ENCODE measurements at regions not wholly inside any gene's neighbourhood (a gene's known extent, or its start where the extent isn't known, plus 50 kb on each side); places are given as distances from the start of the nearest gene placed in this dataset.
A peak's percentile ranks its signal among the peaks of the same experiment; 100 is the strongest.

DNA sequence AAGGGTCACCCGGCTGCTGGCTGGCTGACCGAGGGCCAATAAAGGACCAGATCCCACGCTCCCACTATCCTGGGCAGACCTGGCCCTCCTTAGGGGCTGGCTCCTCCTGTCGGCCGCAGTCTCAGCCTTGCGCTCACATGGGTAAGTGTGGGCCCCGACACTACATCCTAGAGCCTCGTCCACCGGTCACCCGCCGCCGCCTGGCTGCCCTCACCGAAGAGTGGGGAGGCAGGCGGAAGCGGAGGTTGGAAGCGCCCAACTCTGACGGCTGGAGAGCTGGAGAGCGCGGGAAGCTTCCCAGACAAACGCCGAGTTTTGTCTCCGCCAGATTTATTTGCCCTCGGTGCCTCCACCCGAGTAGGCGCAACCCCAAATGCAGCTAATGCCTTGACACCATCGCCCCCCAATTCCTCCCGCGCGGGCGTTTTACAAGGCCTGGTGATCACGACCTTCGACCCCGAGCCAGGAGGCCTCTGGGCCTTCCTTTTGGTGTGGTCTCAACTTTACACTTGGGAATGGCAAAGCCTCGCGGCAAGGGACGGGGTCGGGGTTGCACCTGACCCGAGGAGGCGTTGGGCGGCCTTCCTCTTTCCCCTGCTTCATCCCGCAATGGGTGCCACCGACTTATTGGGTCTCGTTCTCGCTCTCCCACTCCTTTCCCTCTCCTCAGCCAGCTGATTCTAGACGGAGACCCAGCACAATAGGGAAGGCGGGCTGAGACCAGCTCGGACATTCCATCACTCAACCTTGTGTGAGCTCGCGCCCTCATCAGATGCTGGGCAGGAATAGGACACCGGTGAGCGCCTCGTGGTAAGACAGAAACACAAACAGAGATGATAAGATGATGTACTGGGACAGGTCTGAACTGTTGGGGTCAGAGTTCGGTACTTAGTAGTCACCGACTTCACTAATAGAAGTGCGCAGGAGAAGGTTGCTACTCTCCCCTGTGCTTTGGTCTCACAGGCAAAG is 78.3 kb upstream of the ANO4 start:
- Histone ChIP-seq H3K4me3 (ENCODE audit: low read depth, low read length, poor library complexity, severe bottlenecking) (peak overlapping the region; percentile 44), H3K36me3 (ENCODE audit: insufficient read depth, low read length, poor library complexity, severe bottlenecking) (no peaks in the 10 kb centered on the region), H3K4me1 (ENCODE audit: insufficient read depth, low read length, poor library complexity, severe bottlenecking) (no peaks in the 10 kb centered on the region), H3K27ac (ENCODE audit: low read depth, low read length, poor library complexity, severe bottlenecking) (no peak overlapping the region), H3K27me3 (replicated peaks; ENCODE audit: insufficient read depth, low read depth, low read length, poor library complexity) (peaks cover 35% of the 10 kb centered on the region), H3K9me3 (ENCODE audit: low read depth, low read length, poor library complexity, severe bottlenecking) (no peaks in the 10 kb centered on the region)
- no peak for DNase-seq (ENCODE audit: low spot score)
- intact Hi-C loops (cut with micrococcal nuclease; ENCODE audit: unreplicated experiment), result no loop called here
- ChIA-PET POLR2A (ENCODE audit: low non-redundant PET) (no interaction called here), CTCF (no interaction called here)
- no TSS peak for BruUV-seq (replicated peaks)
- no peak for TF ChIP-seq EZH2 (IDR thresholded peaks at IDR 0.05; ENCODE audit: borderline replicate concordance, low read depth, low read length, poor library complexity, severe bottlenecking)
- TF ChIP-seq, protein P1, sequence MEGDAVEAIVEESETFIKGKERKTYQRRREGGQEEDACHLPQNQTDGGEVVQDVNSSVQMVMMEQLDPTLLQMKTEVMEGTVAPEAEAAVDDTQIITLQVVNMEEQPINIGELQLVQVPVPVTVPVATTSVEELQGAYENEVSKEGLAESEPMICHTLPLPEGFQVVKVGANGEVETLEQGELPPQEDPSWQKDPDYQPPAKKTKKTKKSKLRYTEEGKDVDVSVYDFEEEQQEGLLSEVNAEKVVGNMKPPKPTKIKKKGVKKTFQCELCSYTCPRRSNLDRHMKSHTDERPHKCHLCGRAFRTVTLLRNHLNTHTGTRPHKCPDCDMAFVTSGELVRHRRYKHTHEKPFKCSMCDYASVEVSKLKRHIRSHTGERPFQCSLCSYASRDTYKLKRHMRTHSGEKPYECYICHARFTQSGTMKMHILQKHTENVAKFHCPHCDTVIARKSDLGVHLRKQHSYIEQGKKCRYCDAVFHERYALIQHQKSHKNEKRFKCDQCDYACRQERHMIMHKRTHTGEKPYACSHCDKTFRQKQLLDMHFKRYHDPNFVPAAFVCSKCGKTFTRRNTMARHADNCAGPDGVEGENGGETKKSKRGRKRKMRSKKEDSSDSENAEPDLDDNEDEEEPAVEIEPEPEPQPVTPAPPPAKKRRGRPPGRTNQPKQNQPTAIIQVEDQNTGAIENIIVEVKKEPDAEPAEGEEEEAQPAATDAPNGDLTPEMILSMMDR (conservative IDR thresholded peaks at IDR 0.05; ENCODE audit: low read depth, low read length), result no peak

DNA sequence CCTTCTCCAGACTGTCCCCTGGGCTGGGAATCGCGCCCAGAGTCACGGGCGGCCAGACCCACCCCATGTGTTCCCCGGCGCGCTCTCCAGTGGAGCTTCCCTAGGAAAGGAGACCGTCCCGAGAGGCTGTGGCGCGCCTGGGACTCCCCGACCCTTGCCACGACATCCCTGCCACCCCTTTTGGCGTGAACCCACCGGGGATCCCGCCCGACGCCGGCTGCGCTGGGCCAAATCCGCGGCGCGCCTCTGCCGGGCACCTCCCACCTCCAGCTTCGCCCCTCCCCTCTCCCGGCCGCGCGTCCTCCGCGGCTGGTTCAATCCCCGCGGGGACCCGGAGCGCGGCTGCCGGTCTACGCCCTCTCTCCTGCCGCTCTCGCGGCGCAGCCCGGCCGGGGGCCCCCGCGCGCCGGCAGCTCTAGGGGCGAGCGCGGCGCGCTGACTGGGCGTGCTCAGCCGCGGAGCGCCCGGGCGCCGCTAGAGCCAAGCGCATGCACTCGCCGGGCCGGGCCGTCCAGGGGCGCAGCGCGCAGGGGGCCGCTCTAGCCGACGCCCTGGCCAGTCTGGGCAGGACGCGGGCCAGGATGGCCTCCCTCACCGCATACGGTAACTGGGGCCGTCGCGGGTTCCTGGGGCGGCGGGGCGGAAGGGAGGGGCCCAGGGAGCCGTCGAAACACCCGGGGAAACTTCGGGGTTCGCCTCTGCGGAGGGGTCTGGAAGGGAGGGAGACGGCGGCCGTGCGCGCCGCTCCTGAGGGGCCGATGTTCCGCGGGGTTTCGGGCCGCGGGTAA is 77.4 kb upstream of the ANO4 start:
- no peaks in the 10 kb centered on the region for H3K4me1 ChIP-seq (ENCODE audit: insufficient read depth, low read length, poor library complexity, severe bottlenecking)
- H3K36me3 ChIP-seq (ENCODE audit: insufficient read depth, low read length, poor library complexity, severe bottlenecking), result no peaks in the 10 kb centered on the region
- POLR2A ChIA-PET (ENCODE audit: low non-redundant PET), result no interaction called here
- DNase-seq (ENCODE audit: low spot score), result peak; percentile 52
- peaks cover 35% of the 10 kb centered on the region for H3K27me3 ChIP-seq (replicated peaks; ENCODE audit: insufficient read depth, low read depth, low read length, poor library complexity)
- H3K27ac ChIP-seq (ENCODE audit: low read depth, low read length, poor library complexity, severe bottlenecking), result no peak overlapping the region
- TF ChIP-seq, protein P1 (conservative IDR thresholded peaks at IDR 0.05; ENCODE audit: low read depth, low read length), result no peak
- TF ChIP-seq EZH2 (IDR thresholded peaks at IDR 0.05; ENCODE audit: borderline replicate concordance, low read depth, low read length, poor library complexity, severe bottlenecking), result no peak
- intact Hi-C loops (cut with micrococcal nuclease; ENCODE audit: unreplicated experiment), result no loop called here
- H3K4me3 ChIP-seq (ENCODE audit: low read depth, low read length, poor library complexity, severe bottlenecking), result peak overlapping the region; percentile 44
- no peaks in the 10 kb centered on the region for H3K9me3 ChIP-seq (ENCODE audit: low read depth, low read length, poor library complexity, severe bottlenecking)
- CTCF ChIA-PET, result no interaction called here
- BruUV-seq (replicated peaks), result no TSS peak

- H3K4me3 ChIP-seq (ENCODE audit: low read depth, low read length, poor library complexity, severe bottlenecking), result peak overlapping the region; percentile 44
- peaks cover 35% of the 10 kb centered on the region for H3K27me3 ChIP-seq (replicated peaks; ENCODE audit: insufficient read depth, low read depth, low read length, poor library complexity)
- no peaks in the 10 kb centered on the region for H3K36me3 ChIP-seq (ENCODE audit: insufficient read depth, low read length, poor library complexity, severe bottlenecking)
- no peak for TF ChIP-seq EZH2 (IDR thresholded peaks at IDR 0.05; ENCODE audit: borderline replicate concordance, low read depth, low read length, poor library complexity, severe bottlenecking)
- TF ChIP-seq, protein P1 (conservative IDR thresholded peaks at IDR 0.05; ENCODE audit: low read depth, low read length), result no peak
- H3K4me1 ChIP-seq (ENCODE audit: insufficient read depth, low read length, poor library complexity, severe bottlenecking), result no peaks in the 10 kb centered on the region
- intact Hi-C loops (cut with micrococcal nuclease; ENCODE audit: unreplicated experiment), result no loop called here
- ChIA-PET POLR2A (ENCODE audit: low non-redundant PET) (no interaction called here), CTCF (no interaction called here)
- no peak overlapping the region for H3K27ac ChIP-seq (ENCODE audit: low read depth, low read length, poor library complexity, severe bottlenecking)
- H3K9me3 ChIP-seq (ENCODE audit: low read depth, low read length, poor library complexity, severe bottlenecking), result no peaks in the 10 kb centered on the region
- BruUV-seq (replicated peaks), result no TSS peak
- no peak for DNase-seq (ENCODE audit: low spot score)
These were observed 76.9 kb upstream of the ANO4 start for GRCh38 chr12:100717733-100718067.
